Skeletal muscle tissue (tissue), 3 donors: ENCODE measurements at regions not wholly inside any gene's neighbourhood (a gene's known extent, or its start where the extent isn't known, plus 50 kb on each side); places are given as distances from the start of the nearest gene placed in this dataset.

ENCODE experiments used
- H3K27ac ChIP-seq: one replicate; pipeline ENCODE4 v1.7.0; 2013; ENCODE audit warnings: mild to moderate bottlenecking, low read depth, low read length, inconsistent platforms
- H3K27me3 ChIP-seq, 3 donors: one replicate each; pipeline ENCODE4 v1.7.0; 2013; ENCODE audit warnings: low read length in 3 of 3; ENCODE audit not compliant: control insufficient read depth in 3 of 3, insufficient read depth in 3 of 3
- H3K36me3 ChIP-seq, 3 donors: one replicate each; pipeline ENCODE4 v1.7.0; 2013; ENCODE audit warnings: low read length in 3 of 3; ENCODE audit not compliant: control insufficient read depth in 3 of 3, insufficient read depth in 3 of 3
- H3K4me1 ChIP-seq, 3 donors: one replicate each; pipeline ENCODE4 v1.7.0; 2013; ENCODE audit warnings: low read length in 3 of 3, mild to moderate bottlenecking in 3 of 3; ENCODE audit not compliant: control insufficient read depth in 3 of 3, insufficient read depth in 3 of 3
- H3K4me3 ChIP-seq, 3 donors: one replicate each; pipeline ENCODE4 v1.7.0; 2013; ENCODE audit warnings: low read length in 3 of 3
- H3K9ac ChIP-seq, 3 donors: one replicate each; pipeline ENCODE4 v1.7.0; 2013; ENCODE audit warnings: low read length in 3 of 3, mild to moderate bottlenecking in 3 of 3, moderate library complexity in 2 of 3, low read depth in 1 of 3
- H3K9me3 ChIP-seq, 3 donors: one replicate each; pipeline ENCODE4 v1.7.0; 2013; ENCODE audit warnings: low read length in 3 of 3; ENCODE audit not compliant: control insufficient read depth in 3 of 3
- donor health status: Osteomylitis.

GRCh38 chr4:188279184-188279583, 139.9 kb downstream of the TRIML1 start:
- Histone ChIP-seq H3K9ac (no peak overlapping the region), H3K27me3 (peaks cover 3 to 12% (median 7%) of the 10 kb centered on the region in 3 donors)

GRCh38 chr4:188282471-188283232, 143.4 kb downstream of the TRIML1 start:
- Histone ChIP-seq H3K36me3 (no peaks in the 10 kb centered on the region), H3K9ac (no peak overlapping the region), H3K4me1 (no peaks in the 10 kb centered on the region), H3K27ac (no peak overlapping the region), H3K9me3 (peaks cover 0 to 8% (median 0%) of the 10 kb centered on the region in 3 donors), H3K4me3 (no peak overlapping the region), H3K27me3 (peaks cover 3 to 12% (median 7%) of the 10 kb centered on the region in 3 donors)

More at GRCh38 chr4:188279184-188279583, 139.9 kb downstream of the TRIML1 start:
- H3K4me3 ChIP-seq: no peak overlapping the region
- H3K9me3 ChIP-seq: peaks cover 0 to 8% (median 0%) of the 10 kb centered on the region in 3 donors
- H3K4me1 ChIP-seq: no peaks in the 10 kb centered on the region
- no peak overlapping the region for H3K27ac ChIP-seq
- H3K36me3 ChIP-seq: no peaks in the 10 kb centered on the region

- H3K27ac ChIP-seq: no peak overlapping the region
- H3K36me3 ChIP-seq: no peaks in the 10 kb centered on the region
- peaks cover 0 to 6% (median 0%) of the 10 kb centered on the region in 3 donors for H3K9me3 ChIP-seq
- H3K4me3 ChIP-seq: no peak overlapping the region
- H3K4me1 ChIP-seq: no peaks in the 10 kb centered on the region
- H3K27me3 ChIP-seq: peaks cover 3 to 8% (median 7%) of the 10 kb centered on the region in 3 donors
- no peak overlapping the region for H3K9ac ChIP-seq
Observed at GRCh38 chr4:188287169-188287894, 148.1 kb downstream of the TRIML1 start.

- no peak overlapping the region for H3K9ac ChIP-seq
Observed at GRCh38 chr4:188289531-188290125, 150.4 kb downstream of the TRIML1 start.

GRCh38 chr4:188295899-188296298, 156.7 kb downstream of the TRIML1 start:
- H3K9ac ChIP-seq: no peak overlapping the region
- no peaks in the 10 kb centered on the region for H3K27me3 ChIP-seq
- no peak overlapping the region for H3K27ac ChIP-seq
- no peaks in the 10 kb centered on the region for H3K36me3 ChIP-seq
- no peaks in the 10 kb centered on the region for H3K4me1 ChIP-seq
- no peaks in the 10 kb centered on the region for H3K9me3 ChIP-seq
- H3K4me3 ChIP-seq: no peak overlapping the region

More at GRCh38 chr4:188289531-188290125, 150.4 kb downstream of the TRIML1 start:
- Histone ChIP-seq H3K27me3 (no peaks in the 10 kb centered on the region), H3K4me1 (no peaks in the 10 kb centered on the region), H3K27ac (no peak overlapping the region), H3K4me3 (no peak overlapping the region), H3K36me3 (no peaks in the 10 kb centered on the region), H3K9me3 (no peaks in the 10 kb centered on the region)

- Histone ChIP-seq H3K4me3 (no peak overlapping the region), H3K9ac (no peak overlapping the region), H3K27me3 (no peaks in the 10 kb centered on the region), H3K9me3 (no peaks in the 10 kb centered on the region), H3K27ac (no peak overlapping the region), H3K36me3 (no peaks in the 10 kb centered on the region), H3K4me1 (no peaks in the 10 kb centered on the region)
Observed at GRCh38 chr4:188296331-188296730, 157.1 kb downstream of the TRIML1 start.

GRCh38 chr4:188297873-188298272, 158.6 kb downstream of the TRIML1 start:
- no peak overlapping the region for H3K27ac ChIP-seq
- H3K9me3 ChIP-seq: no peaks in the 10 kb centered on the region
- no peaks in the 10 kb centered on the region for H3K4me1 ChIP-seq
- no peak overlapping the region for H3K9ac ChIP-seq
- H3K4me3 ChIP-seq: no peak overlapping the region
- H3K36me3 ChIP-seq: no peaks in the 10 kb centered on the region
- H3K27me3 ChIP-seq: no peaks in the 10 kb centered on the region

- Histone ChIP-seq H3K27ac (no peak overlapping the region), H3K9me3 (no peaks in the 10 kb centered on the region), H3K27me3 (no peaks in the 10 kb centered on the region), H3K36me3 (no peaks in the 10 kb centered on the region), H3K4me3 (no peak overlapping the region), H3K9ac (no peak overlapping the region), H3K4me1 (no peaks in the 10 kb centered on the region)
Observed at GRCh38 chr4:188299161-188299560, 159.9 kb downstream of the TRIML1 start.

- no peak overlapping the region for H3K9ac ChIP-seq
- H3K27ac ChIP-seq: no peak overlapping the region
- H3K4me1 ChIP-seq: no peaks in the 10 kb centered on the region
- H3K27me3 ChIP-seq: no peaks in the 10 kb centered on the region
- no peaks in the 10 kb centered on the region for H3K9me3 ChIP-seq
- no peak overlapping the region for H3K4me3 ChIP-seq
- H3K36me3 ChIP-seq: no peaks in the 10 kb centered on the region
Observed at GRCh38 chr4:188300385-188300784, 161.1 kb downstream of the TRIML1 start.

GRCh38 chr4:188305690-188306089, 166.4 kb downstream of the TRIML1 start:
- Histone ChIP-seq H3K27me3 (no peaks in the 10 kb centered on the region), H3K4me3 (no peak overlapping the region), H3K27ac (no peak overlapping the region), H3K4me1 (no peaks in the 10 kb centered on the region), H3K9ac (no peak overlapping the region), H3K9me3 (no peaks in the 10 kb centered on the region), H3K36me3 (no peaks in the 10 kb centered on the region)
